ENCODE measurements at regions not wholly inside any gene's neighbourhood (a gene's known extent, or its start where the extent isn't known, plus 50 kb on each side); places are given as distances from the start of the nearest gene placed in this dataset.

DNA sequence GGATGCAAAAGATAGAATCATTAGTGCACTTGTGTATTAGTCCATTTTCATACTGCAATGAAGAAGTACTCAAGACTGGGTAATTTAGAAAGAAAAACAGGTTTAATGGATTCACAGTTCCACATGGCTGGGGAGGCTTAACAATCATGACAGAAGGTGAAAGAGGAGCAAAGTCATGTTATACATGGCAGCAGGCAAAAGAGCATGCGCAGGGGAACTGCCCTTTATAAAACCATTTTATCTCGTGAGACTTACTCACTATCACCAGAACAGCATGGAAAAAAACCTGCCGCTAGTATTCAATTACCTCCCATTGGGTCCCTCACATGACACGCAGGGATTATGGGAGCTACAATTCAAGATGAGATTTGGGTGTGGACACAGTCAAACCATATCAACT, 129.4 kb downstream of the SCG2 start:
- Histone ChIP-seq H3K4me3 (ENCODE audit: low read depth in 2 of 2, low read length in 1 of 2) (no peak overlapping the region), H3K9ac (no peak overlapping the region), H3K9me3 (no peaks in the 10 kb centered on the region), H3K4me2 (no peak overlapping the region), H3K27me3 (ENCODE audit: insufficient read depth) (no peaks in the 10 kb centered on the region), H3F3A (replicated peaks; ENCODE audit: insufficient read depth) (no peaks in the 10 kb centered on the region), H3K4me1 (ENCODE audit: control insufficient read depth in 1 of 2, insufficient read depth in 2 of 2, low read depth in 1 of 2, low read length in 1 of 2) (peaks cover 9 to 17% of the 10 kb centered on the region in 2 experiments; a peak in 2 of 4 replicates), H3K79me2 (ENCODE audit: insufficient read depth) (no peaks in the 10 kb centered on the region), H4K20me1 (ENCODE audit: insufficient read depth) (no peaks in the 10 kb centered on the region), H3K9me2 (no peaks in the 10 kb centered on the region), H3K36me3 (replicated peaks in 1 of 2; ENCODE audit: control insufficient read depth in 1 of 2, insufficient read depth in 2 of 2, low read length in 1 of 2) (no peaks in the 10 kb centered on the region), H3K27ac (ENCODE audit: low read depth in 2 of 2, low read length in 1 of 2) (no peak overlapping the region), H2AFZ (ENCODE audit: low read depth) (no peak overlapping the region)
- TF ChIP-seq JUND (IDR thresholded peaks at IDR 0.05) = no peak
- no peak for TF ChIP-seq NRF1 (IDR thresholded peaks at IDR 0.05; ENCODE audit: low read depth, low read length)
- no peak for TF ChIP-seq FOSL2 (IDR thresholded peaks at IDR 0.05; ENCODE audit: borderline replicate concordance, low read depth)
- TF ChIP-seq CHD2 (IDR thresholded peaks at IDR 0.05; ENCODE audit: low read length, partially characterized antibody) = no peak
- TF ChIP-seq RXRA (IDR thresholded peaks at IDR 0.05; ENCODE audit: borderline replicate concordance, low read depth) = no peak
- no peak for TF ChIP-seq MEF2A (IDR thresholded peaks at IDR 0.05; ENCODE audit: borderline replicate concordance, low read depth)
- no peak for TF ChIP-seq TEAD4 (IDR thresholded peaks at IDR 0.05; ENCODE audit: borderline replicate concordance, insufficient read depth)
- TF ChIP-seq EZH2phosphoT487 (IDR thresholded peaks at IDR 0.05; ENCODE audit: borderline replicate concordance, low read depth) = no peak
- no peak for TF ChIP-seq GATA2 (CRISPR knock-in tag; IDR thresholded peaks at IDR 0.05)
- TF ChIP-seq TCF12 (IDR thresholded peaks at IDR 0.05) = no peak
- TF ChIP-seq, protein P1, sequence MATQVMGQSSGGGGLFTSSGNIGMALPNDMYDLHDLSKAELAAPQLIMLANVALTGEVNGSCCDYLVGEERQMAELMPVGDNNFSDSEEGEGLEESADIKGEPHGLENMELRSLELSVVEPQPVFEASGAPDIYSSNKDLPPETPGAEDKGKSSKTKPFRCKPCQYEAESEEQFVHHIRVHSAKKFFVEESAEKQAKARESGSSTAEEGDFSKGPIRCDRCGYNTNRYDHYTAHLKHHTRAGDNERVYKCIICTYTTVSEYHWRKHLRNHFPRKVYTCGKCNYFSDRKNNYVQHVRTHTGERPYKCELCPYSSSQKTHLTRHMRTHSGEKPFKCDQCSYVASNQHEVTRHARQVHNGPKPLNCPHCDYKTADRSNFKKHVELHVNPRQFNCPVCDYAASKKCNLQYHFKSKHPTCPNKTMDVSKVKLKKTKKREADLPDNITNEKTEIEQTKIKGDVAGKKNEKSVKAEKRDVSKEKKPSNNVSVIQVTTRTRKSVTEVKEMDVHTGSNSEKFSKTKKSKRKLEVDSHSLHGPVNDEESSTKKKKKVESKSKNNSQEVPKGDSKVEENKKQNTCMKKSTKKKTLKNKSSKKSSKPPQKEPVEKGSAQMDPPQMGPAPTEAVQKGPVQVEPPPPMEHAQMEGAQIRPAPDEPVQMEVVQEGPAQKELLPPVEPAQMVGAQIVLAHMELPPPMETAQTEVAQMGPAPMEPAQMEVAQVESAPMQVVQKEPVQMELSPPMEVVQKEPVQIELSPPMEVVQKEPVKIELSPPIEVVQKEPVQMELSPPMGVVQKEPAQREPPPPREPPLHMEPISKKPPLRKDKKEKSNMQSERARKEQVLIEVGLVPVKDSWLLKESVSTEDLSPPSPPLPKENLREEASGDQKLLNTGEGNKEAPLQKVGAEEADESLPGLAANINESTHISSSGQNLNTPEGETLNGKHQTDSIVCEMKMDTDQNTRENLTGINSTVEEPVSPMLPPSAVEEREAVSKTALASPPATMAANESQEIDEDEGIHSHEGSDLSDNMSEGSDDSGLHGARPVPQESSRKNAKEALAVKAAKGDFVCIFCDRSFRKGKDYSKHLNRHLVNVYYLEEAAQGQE (IDR thresholded peaks at IDR 0.05; ENCODE audit: low read depth, low read length) = no peak
- TF ChIP-seq GABPA (IDR thresholded peaks at IDR 0.05; ENCODE audit: low read depth) = no peak
- TF ChIP-seq, protein P2, sequence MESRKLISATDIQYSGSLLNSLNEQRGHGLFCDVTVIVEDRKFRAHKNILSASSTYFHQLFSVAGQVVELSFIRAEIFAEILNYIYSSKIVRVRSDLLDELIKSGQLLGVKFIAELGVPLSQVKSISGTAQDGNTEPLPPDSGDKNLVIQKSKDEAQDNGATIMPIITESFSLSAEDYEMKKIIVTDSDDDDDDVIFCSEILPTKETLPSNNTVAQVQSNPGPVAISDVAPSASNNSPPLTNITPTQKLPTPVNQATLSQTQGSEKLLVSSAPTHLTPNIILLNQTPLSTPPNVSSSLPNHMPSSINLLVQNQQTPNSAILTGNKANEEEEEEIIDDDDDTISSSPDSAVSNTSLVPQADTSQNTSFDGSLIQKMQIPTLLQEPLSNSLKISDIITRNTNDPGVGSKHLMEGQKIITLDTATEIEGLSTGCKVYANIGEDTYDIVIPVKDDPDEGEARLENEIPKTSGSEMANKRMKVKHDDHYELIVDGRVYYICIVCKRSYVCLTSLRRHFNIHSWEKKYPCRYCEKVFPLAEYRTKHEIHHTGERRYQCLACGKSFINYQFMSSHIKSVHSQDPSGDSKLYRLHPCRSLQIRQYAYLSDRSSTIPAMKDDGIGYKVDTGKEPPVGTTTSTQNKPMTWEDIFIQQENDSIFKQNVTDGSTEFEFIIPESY (IDR thresholded peaks at IDR 0.05; ENCODE audit: borderline replicate concordance, low read depth) = no peak
- no peak for TF ChIP-seq RCOR1 (IDR thresholded peaks at IDR 0.05; ENCODE audit: low read length)
- TF ChIP-seq MXI1 (IDR thresholded peaks at IDR 0.05; ENCODE audit: low read depth, low read length) = no peak
- TF ChIP-seq NFIC (IDR thresholded peaks at IDR 0.05; ENCODE audit: borderline replicate concordance) = no peak
- no peak for TF ChIP-seq SIN3A (IDR thresholded peaks at IDR 0.05; ENCODE audit: borderline replicate concordance, low read depth, low read length)
- DNase-seq = no peak
- POLR2A ChIA-PET = no interaction called here
- 90% methylated on average over 4 of the region's 4 CpGs for WGBS (ENCODE audit: low lambda C conversion rate)
- CTCF ChIA-PET = no interaction called here

Measured in SK-N-SH (cell line).